GM10266 (cell line): ENCODE measurements at regions not wholly inside any gene's neighbourhood (a gene's known extent, or its start where the extent isn't known, plus 50 kb on each side); places are given as distances from the start of the nearest gene placed in this dataset.
"Not testable (repeated sequence)": the region's sequence is repeated elsewhere in the genome, so short reads cannot be mapped to it uniquely, and the experiment has no call there.

Experiments
- DNase-seq: peaks from one replicate; pipeline ENCODE4 v3.0.0; 2012; ENCODE audit errors: extremely low spot score
- CTCF ChIP-seq: IDR thresholded peaks from 2 replicates; pipeline ENCODE4 v1.5.1; 2012; ENCODE audit warnings: mild to moderate bottlenecking, low read depth; ENCODE audit not compliant: control insufficient read depth, insufficient read depth; ENCODE audit errors: missing control alignments

GRCh38 chr12:9543341-9543740 lies 64.4 kb downstream of the KLRB1 start:
- not testable (repeated sequence) for DNase-seq

- DNase-seq, result not testable (repeated sequence)
These were observed 64.9 kb downstream of the KLRB1 start for GRCh38 chr12:9542827-9543226.

GRCh38 chr12:9515925-9516324 lies 91.8 kb downstream of the KLRB1 start:
- peak; percentile 2 for DNase-seq

- DNase-seq, result not testable (repeated sequence)
These were observed 95.0 kb downstream of the KLRB1 start for GRCh38 chr12:9512695-9513094.

- not testable (repeated sequence) for DNase-seq
These were observed 97.2 kb downstream of the KLRB1 start for GRCh38 chr12:9510392-9511011.

GRCh38 chr12:9509464-9510161 lies 98.1 kb downstream of the KLRB1 start:
- TF ChIP-seq CTCF, result no peak
- no peak for DNase-seq

- DNase-seq, result no peak
- no peak for TF ChIP-seq CTCF
These were observed 101.0 kb downstream of the KLRB1 start for GRCh38 chr12:9506746-9507145.

- DNase-seq, result not testable (repeated sequence)
These were observed 104.3 kb downstream of the KLRB1 start for GRCh38 chr12:9503384-9503783.

GRCh38 chr12:9502845-9503244 lies 104.9 kb downstream of the KLRB1 start:
- not testable (repeated sequence) for DNase-seq

- DNase-seq, result not testable (repeated sequence)
These were observed 114.4 kb downstream of the KLRB1 start for GRCh38 chr12:9493325-9493724.

GRCh38 chr12:9481289-9481688 lies 126.4 kb downstream of the KLRB1 start:
- not testable (repeated sequence) for DNase-seq

GRCh38 chr12:9474197-9474596 lies 133.5 kb downstream of the KLRB1 start:
- not testable (repeated sequence) for DNase-seq

GRCh38 chr12:9473638-9474037 lies 134.1 kb downstream of the KLRB1 start:
- DNase-seq, result not testable (repeated sequence)

GRCh38 chr12:9471501-9471900 lies 136.2 kb downstream of the KLRB1 start:
- DNase-seq, result not testable (repeated sequence)

- DNase-seq, result peak; percentile 14
These were observed 137.3 kb downstream of the KLRB1 start for GRCh38 chr12:9470367-9470766.

- not testable (repeated sequence) for DNase-seq
These were observed 137.8 kb downstream of the KLRB1 start for GRCh38 chr12:9469956-9470355.

GRCh38 chr12:9469463-9469862 lies 138.3 kb downstream of the KLRB1 start:
- not testable (repeated sequence) for DNase-seq
